ENCODE measurements at regions not wholly inside any gene's neighbourhood (a gene's known extent, or its start where the extent isn't known, plus 50 kb on each side); places are given as distances from the start of the nearest gene placed in this dataset.
"Not testable (repeated sequence)": the region's sequence is repeated elsewhere in the genome, so short reads cannot be mapped to it uniquely, and the experiment has no call there.

DNA sequence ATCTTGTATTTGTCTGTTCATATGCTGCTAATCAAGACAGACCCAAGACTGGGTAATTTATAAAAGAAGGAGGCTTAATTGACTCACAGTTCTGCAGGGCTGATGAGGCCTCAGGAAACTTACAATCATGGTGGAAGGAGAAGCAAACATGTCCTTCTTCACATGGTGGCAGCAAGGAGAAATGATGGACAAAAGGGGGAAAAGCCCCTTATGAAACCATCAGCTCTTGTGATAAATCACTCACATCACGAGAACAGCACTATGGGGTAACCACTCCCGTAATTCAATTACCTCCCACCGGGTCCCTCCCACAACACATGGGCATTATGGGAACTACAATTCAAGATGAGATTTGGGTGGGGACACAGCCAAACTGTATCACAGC, 117.0 kb downstream of the TTC6 start:
- DNase-seq, result not testable (repeated sequence)

DNA sequence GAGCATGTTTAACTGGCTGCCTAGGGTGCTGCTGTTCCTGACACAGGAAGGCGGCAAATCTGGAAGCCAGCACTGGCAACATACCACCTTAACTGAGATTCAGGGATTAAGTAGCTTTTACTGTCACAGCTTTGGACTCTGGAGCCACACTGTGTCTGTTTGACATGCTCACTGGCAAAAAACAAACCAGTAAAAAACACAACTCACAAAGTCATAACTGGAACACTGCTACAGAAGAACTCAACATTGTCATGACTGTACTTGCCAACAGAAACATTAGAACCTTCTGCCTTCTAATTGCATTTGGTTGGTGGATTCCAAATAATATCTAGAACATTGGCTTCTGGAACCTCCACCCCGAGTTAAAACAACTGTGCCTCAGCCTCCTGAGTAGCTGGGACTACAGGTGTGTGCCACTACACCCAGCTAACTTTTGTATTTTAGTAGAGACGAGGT, 117.6 kb downstream of the TTC6 start:
- DNase-seq, result no peak

DNA sequence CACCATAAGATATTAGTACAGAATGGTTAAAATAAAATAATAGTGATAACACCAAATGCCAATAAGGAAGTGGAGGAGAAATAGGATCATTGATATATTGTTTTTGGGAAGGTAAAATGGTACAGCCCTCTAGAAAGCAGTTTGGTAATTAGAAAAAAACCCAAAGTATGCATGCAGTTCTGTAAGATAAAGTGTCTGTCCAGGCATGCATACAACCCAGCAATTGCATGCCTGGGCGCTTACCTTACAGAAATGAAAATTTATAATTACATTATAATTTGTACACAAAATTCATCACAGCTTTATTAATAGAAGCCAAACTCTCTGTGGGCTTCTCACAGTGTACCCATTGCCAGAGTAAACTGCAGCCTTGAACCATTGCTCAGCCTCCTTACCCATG, 124.7 kb downstream of the TTC6 start:
- no peak for DNase-seq

DNA sequence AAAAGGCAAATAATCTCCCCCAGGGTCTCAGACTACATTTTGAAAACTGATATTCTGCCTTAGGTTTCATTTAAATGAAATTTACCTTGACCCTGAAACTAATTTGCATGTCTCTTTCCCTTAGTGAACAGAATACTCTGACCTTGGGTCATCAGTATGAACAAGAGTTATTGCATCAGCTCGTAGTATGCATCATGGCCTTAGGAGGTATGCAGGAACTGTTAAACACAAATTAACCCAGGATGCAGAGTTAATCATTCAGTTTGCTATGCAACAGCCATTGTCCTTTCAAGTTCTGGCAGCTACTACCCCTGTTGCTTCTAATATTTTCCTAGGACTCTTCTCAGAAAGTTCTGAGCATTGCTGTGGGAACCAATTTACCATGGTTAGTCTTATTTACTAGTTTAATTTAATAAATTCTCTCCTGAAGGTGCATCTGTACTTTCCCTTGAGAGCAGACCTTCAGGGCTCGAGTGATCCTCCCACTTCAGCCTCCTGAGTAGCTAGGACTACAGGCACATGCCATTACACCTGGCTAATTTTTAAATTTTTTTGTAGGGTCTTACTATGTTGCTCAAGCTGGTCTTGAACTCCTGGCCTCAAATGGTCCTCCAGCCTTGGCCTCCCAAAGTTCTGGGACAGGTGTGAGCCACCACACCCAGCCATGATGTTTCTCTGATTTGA, 126.7 kb downstream of the TTC6 start:
- DNase-seq, result no peak

- no peak for DNase-seq
These were observed 128.1 kb downstream of the TTC6 start for GRCh38 chr14:37723515-37723914.

DNA sequence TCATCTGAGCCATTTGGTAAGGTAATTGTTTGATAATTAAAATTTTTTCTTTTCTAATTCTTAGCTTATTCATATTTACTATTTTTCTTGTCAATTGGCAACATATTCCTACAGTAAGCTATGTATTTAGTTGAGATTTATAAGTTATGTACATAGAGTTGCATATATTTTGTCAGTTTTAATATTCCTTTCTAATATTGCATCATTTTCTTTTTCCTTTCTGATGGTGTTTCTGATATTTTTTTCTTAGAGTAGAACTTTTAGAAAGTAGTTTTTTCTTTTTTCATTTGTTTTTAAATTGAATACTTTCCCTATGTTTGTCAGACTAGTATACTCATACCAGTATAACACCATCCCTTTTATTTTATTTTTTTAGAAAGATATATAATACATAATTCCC, 131.3 kb downstream of the TTC6 start:
- no peak for DNase-seq

- no peak for DNase-seq
These were observed 133.8 kb downstream of the TTC6 start for GRCh38 chr14:37729218-37729617.

DNA sequence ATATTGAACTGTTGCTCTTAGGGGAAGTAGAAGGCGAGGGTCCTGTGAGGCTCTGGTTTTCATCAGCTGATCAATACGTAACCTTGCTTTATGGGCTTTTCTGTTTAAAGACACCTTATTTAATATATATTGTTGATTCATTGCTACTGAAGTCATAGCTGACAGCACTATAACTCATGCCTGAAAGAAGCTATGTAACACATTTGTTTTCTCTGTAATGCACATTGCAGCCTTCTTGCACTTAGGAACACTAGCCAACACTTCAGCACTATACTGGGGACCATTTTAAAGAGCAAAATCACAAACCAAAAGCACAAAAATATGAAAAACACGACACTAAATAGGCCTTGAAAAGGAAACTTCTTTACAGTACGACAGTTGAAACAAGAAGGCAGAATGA, 135.7 kb downstream of the TTC6 start:
- no peak for DNase-seq

DNA sequence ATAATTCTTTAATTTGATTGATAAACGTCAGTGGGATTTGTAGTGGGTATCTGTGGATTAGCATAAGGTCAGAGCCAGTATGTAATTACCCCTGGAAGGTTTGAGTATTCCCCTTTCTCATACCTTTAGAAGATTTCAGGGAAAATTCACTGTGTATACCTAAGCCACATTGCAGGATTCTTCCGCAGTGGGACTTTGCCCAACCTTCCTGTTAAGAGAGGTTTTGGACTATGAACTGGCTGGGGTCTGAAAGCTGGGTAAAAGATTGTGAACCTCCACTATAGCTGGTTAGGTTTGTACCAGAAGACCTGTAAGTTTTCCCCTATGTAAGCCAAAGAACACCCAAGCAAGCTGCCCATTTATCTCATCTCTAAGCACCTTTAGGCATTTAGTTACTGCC, 150.2 kb downstream of the TTC6 start:
- no peak for DNase-seq

DNA sequence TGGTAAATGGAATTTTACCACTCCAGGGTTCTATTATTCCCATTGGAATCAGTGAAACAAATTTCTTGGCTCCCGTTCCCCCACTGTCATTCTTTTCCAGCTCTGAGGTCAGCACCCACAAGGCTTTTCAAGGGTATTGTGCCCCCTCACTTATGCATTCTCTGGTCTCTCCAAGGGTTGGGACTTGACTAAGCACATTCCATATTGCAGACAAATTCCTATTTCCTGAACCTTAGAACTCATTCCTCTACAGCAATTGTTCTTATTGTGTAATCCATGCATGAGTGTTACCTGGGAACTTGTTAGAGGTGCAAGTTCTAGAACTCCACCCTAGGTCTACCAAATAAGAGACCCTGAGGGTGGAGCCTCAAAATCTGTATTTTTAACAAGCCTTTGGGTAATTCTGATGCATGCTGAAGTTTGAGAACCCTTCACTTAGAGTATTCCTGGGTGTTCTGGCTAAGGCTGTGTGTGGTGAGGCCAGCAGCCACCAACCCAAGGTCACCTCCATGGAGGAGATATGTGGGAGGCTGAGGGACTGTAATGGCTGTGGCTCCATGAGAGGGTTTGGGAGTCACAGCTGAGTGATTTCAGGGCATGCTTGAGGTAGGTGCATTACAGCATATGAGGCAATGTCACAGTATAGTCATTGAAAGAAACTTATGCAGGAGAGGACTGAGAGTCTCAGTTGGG, 150.9 kb downstream of the TTC6 start:
- DNase-seq, result no peak

GRCh38 chr14:37753459-37753858, 158.0 kb downstream of the TTC6 start:
- DNase-seq, result no peak

DNA sequence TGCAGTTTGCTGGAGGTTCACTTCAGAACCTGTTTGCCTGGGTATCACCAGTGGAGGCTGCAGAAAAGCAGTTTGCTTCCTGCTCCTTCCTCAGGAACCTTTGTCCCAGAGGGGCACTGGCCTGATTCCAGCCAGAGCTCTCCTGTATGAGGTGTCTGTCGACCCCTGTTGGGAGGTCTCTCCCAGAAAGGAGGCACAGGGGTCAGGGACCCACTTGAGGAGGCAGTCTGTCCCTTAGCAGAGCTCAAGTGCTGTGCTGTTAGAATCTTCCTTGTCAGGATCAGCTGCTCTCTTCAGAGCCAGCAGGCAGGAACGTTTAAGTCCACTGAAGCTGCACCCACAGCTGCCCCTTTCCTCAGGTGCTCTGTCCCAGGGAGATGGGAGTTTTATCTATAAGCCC, 164.8 kb downstream of the TTC6 start:
- DNase-seq, result not testable (repeated sequence)

GRCh38 chr14:37763266-37763665, 167.8 kb downstream of the TTC6 start:
- no peak for DNase-seq

DNA sequence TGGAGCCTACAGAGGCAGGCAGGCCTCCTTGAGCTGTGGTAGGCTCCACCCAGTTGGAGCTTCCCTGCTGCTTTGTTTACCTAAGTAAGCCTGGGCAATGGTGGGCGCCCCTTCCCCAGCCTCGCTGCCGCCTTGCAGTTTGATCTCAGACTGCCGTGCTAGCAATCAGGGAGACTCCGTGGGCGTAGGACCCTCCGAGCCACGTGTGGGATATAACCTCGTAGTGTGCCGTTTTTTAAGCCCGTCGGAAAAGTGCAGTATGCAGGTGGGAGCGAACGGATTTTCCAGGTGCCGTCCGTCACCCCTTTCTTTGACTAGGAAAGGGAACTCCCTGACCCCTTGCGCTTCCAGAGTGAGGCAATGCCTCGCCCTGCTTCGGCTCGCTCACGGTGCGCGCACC, 176.9 kb downstream of the TTC6 start:
- DNase-seq, result not testable (repeated sequence)

DNA sequence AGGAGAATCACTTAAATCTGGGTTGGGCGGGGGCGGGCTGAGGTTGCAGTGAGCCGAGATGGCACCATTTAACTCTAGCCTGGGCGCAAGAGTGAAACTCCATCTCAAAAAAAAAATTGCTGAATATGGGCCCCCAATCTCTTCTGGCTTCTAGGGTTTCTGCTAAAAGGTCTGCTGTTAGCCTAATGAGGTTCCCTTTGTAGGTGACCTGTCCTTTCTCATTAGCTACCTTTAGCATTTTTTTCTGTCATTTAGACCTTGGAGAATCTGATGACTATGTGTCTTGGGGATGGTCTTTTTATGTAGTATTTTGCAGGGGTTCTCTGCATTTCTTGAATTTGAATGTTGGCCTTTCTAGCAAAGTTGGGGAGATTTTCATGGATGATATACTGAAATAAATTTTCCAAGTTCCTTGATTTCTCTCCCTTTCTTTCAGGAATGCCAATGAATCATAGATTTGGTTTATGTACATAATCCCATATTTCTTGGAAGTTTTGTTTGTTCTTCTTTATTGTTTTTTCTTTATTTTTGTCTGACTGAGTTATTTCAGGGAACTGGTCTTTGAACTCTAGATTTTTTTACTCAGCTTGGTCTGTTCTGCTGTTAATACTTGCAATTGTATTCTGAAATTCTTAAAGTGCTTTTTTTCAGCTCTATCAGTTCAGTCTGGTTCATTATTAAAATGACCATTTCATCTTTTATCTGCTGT, 181.5 kb downstream of the TTC6 start:
- DNase-seq, result no peak

GRCh38 chr14:37778135-37778943, 182.9 kb downstream of the TTC6 start:
- DNase-seq, result no peak

- DNase-seq, result no peak
These were observed 184.1 kb downstream of the TTC6 start for GRCh38 chr14:37779480-37779879.

GRCh38 chr14:37780731-37781130, 185.3 kb downstream of the TTC6 start:
- DNase-seq, result not testable (repeated sequence)

- not testable (repeated sequence) for DNase-seq
These were observed 188.9 kb downstream of the TTC6 start for GRCh38 chr14:37784203-37784826.

DNA sequence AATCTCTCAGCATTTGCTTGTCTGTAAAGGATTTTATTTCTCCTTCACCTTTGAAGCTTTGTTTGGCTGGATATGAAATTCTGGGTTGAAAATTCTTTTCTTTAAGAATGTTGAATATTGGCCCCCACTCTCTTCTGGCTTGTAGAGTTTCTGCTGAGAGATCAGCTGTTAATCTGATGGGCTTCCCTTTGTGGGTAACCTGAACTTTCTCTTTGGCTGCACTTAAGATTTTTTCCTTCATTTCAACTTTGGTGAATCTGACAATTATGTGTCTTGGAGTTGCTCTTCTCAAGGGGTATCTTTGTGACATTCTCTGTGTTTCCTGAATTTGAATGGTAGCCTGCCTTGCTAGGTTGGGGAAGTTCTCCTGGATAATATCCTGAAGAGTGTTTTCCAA, 189.4 kb downstream of the TTC6 start:
- DNase-seq, result not testable (repeated sequence)

DNA sequence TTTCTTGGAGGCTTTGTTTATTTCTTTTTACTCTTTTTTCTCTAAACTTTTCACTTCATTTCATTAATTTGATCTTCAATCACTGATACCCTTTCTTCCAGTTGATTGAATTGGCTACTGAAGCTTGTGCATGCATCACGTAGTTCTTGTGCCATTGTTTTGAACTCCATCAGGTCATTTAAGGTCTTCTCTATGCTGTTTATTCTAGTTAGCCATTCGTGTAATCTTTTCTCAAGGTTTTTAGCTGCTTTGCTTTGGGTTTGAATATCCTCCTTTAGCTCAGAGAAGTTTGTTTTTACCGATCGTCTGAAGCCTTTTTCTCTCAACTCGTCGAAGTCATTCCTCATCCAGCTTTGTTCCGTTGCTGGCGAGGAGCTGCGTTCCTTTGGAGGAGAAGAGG, 189.9 kb downstream of the TTC6 start:
- not testable (repeated sequence) for DNase-seq

DNA sequence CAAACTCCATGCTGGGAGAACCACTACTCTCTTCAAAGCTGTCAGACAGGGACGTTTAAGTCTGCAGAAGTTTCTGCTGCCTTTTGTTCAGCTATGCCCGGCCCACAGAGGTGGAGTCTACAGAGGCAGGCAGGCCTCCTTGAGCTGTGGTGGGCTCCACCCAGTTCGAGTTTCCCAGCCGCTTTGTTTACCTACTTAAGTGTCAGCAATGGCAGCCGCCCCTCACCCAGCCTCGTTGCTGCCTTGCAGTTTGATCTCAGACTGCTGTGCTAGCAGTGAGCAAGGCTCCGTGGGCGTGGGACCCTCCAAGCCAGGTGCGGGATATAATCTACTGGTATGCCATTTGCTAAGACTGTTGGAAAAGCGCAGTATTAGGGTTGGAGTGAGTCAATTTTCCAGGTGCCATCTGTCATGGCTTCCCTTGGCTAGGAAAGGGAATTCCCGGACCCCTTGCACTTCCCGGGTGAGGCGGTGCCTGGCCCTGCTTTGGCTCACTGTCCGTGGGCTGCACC, 190.7 kb downstream of the TTC6 start:
- DNase-seq, result not testable (repeated sequence)

Measured in CD4-positive, alpha-beta T cell treated with Interleukin-10 for 1 hour (primary cell).